HG02840 (cell line): ENCODE measurements at regions not wholly inside any gene's neighbourhood (a gene's known extent, or its start where the extent isn't known, plus 50 kb on each side); places are given as distances from the start of the nearest gene placed in this dataset.
"Not testable (repeated sequence)": the region's sequence is repeated elsewhere in the genome, so short reads cannot be mapped to it uniquely, and the experiment has no call there.

Experiments used
- ATAC-seq: cut with Tn5 transposase; IDR thresholded peaks from one replicate; pipeline ENCODE4 v1.9.1; 2021; ENCODE audit warnings: mild to moderate bottlenecking, moderate library complexity, moderate number of reproducible peaks; ENCODE audit not compliant: unreplicated experiment, low FRiP score

GRCh38 chr12:75633789-75634188 is 122.4 kb upstream of the KRR1 start:
- ATAC-seq: no peak

- no peak for ATAC-seq
Measured at GRCh38 chr12:75632442-75632841, 121.0 kb upstream of the KRR1 start.

GRCh38 chr12:75631831-75632230 is 120.4 kb upstream of the KRR1 start:
- ATAC-seq: no peak

GRCh38 chr12:75630091-75630490 is 118.7 kb upstream of the KRR1 start:
- ATAC-seq: no peak

DNA sequence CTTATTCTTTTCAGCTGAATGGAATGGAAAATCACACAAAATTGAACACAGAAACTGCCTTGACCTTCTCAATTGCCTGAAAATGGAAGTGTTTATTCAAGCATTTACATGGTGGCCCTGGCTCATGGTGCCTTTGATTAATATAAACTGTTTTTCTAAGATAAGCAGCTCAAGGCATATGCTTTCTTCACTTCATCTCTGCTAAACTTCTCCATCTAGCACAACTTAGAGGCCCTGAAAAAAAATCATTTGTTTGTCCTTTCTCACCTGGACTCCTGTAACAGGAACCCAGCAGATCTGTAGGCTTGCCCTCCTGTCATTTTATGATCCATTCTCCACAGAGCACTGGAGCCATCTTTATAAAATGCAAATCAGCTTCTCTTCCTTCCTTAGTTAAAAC is 117.5 kb upstream of the KRR1 start:
- ATAC-seq: no peak

- no peak for ATAC-seq
Measured at GRCh38 chr12:75628511-75628910, 117.1 kb upstream of the KRR1 start.

DNA sequence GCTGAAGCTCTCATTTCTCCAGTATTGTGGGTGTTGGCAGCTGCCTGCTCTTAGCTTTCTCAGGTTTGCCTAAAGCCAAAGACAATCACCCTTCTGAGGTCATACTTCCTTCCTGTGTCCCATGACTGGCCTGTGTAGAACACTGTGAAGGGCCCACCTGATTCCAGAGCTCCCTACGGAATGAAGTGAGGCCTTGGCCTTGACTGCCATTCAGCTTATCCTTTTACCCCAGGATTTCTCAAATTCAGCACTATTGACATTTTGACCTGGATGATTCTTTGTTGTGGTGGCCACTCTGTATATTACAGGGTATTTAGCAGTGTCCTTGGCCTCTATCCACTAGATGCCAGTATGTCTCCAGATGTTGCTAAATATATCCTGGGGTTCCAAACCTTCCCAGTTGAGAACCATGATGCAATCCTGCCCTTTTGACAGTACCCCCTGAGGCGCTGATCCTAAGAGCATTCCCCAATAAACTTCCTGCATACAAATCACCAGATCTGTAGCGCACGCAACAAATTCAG is 112.3 kb upstream of the KRR1 start:
- no peak for ATAC-seq

- no peak for ATAC-seq
Measured at GRCh38 chr12:75622492-75622891, 111.1 kb upstream of the KRR1 start.

GRCh38 chr12:75614396-75614795 is 103.0 kb upstream of the KRR1 start:
- not testable (repeated sequence) for ATAC-seq

DNA sequence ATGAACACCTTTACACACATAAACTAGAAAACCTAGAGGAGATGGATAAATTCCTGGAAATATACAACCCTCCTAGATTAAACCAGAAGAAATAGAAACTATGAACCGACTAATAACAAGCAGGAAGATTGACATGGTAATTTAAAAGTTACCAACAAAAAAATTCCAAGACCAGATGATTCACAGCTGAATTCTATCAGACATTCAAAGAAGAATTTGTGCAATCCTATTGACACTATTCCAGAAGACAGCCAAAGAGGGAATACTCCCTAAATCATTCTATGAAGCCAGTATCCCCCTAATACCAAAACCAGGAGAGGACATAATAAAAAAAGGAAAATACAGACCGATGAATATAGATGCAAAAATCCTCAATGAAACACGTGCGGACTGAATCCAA is 102.6 kb upstream of the KRR1 start:
- no peak for ATAC-seq

- no peak for ATAC-seq
Measured at GRCh38 chr12:75611041-75611440, 99.6 kb upstream of the KRR1 start.

DNA sequence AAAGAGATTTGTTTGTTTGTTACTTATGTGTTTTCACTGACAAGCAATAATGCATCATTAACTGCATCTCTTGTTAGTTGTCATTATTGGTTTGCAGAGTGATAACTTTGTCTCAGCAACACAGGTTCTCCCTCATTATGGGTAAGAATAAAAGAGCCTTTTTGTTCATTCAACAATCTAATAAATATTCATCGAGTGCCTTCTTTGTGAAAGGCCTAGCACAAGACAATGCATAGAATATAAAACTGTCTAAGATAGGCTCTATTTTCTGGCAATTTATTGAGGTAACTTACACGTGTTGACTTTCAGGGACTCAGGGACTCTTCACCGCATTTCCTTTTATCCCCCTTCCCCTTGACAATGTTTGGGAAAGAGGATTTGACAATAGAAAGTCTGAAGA is 95.5 kb upstream of the KRR1 start:
- ATAC-seq: no peak

DNA sequence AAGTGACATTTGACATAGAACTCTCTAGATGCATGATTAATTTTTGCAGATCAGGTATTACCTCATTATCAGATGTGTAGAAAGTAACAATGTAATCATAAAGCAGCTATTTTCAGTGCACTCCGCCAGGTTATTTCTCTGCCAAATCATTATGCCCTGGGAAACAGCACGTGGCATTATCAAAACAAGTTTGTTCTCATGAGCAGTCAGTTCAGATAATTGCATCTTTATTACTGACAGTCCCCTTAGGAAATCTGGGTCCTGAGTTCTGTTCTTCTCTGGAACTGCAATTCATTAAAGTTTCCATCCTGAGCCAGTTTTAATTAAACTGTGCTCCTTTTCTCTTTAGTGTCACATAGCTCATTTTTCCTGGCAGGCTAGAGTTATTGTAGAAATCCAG is 94.7 kb upstream of the KRR1 start:
- ATAC-seq: no peak

DNA sequence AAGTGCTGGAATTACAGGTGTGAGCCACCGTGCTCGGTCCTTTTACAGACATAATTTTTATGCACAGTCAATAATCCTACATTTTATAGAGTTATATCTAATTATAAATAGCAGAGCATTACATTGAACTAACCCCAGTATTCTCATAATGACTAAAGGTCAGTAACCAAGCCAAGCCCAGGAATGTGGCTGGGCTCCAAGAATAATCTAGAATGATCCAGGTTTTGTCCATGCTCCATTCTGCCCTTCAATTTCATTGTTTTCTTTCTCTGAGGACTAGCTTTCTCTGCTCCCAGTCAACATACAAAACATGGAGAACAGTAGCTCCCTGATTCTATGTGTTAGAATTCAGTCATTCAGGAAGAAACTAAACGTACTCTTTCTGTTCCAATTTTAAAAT is 92.1 kb upstream of the KRR1 start:
- no peak for ATAC-seq

GRCh38 chr12:75602106-75602505 is 90.7 kb upstream of the KRR1 start:
- no peak for ATAC-seq

DNA sequence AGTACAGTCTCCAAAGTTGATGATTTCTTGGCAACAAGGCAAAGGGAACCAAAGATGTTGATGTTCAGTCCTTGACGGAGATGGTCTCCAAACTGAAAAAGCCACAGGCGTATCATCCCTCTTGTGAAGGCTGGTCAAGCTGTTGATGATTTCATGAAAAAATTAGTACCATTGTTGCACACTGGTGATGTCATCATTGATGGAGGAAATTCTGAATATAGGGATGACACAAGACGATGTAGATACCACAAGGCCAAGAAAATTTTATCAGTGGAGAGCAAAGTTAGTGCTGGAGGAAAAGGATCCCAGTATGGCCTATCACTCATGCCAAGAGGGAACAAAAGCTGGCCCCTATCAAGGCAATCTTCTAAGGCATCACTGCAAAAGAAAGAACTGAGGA is 88.7 kb upstream of the KRR1 start:
- no peak for ATAC-seq

- ATAC-seq: no peak
Measured at GRCh38 chr12:75599061-75599460, 87.7 kb upstream of the KRR1 start.

DNA sequence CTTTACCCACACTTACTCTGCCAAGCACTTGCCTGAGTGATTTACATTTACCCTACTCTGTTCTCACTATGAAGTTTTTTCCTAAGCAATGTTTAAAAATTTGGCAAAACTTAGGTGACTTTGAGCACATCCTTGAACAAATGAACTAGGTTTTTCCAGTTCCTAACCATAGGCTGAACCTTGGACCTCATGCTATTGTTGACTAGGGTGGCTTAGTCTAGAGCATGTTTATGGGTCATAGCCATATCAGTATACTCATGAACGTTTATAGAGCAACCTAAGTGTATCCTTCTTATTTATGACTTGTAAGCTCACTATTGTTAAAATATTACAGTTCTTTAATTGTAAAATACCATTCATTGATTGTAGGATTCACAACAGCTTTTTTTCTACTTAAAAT is 85.0 kb upstream of the KRR1 start:
- no peak for ATAC-seq

DNA sequence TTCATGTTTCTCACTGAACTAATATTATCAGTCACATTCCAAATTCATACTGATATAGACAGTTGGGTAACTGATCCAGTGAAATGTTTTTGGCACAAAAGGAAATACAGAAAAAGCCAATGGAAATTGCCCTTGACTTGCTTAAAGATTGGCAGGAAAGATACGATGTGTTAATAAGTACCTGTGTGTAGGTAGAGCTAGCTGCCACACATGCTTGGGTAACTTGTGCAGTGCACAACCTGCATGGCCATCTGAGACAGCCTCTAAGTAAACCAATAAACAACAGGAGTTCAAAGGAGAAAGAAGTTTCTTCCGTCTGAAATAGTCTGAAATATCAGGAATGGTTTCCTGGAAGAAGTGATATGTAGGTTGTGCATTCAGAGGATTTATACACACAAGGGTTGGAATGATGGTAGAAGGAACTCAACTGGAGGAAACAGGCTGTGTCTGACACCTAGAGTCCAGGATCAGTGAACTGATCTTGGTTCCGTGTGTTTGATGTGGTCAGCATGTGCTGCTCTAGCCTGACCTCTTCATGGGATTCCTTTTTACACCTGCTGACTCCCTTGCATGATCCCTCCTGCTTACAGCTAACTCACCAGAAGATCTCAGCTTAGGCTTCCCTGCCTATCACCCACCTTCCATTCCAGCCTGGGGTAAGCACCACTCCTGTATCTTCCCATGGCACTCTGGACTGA is 81.4 kb upstream of the KRR1 start:
- ATAC-seq: no peak

GRCh38 chr12:75592086-75592485 is 80.7 kb upstream of the KRR1 start:
- ATAC-seq: no peak

DNA sequence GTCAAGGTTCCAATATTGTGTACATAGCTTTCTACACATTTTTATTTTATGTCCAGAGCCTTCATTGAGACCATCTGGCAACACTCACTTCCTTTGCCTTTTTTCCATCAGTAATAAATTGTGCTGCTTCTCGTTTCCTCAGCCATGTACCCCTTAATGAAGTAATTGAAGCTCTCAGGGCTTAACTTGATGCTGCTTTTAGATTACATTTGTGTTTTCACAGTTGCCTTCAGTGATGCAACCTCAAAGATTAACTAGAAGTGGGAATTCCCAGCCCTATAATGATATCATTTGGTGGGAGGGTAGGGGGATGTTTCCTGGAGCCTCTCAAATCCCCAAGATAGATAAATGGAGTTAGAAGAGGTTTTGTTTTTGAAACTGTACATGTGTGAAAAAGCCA is 80.2 kb upstream of the KRR1 start:
- no peak for ATAC-seq

- no peak for ATAC-seq
Measured at GRCh38 chr12:75589801-75590200, 78.4 kb upstream of the KRR1 start.
